HEK293T (cell line): ENCODE measurements at regions not wholly inside any gene's neighbourhood (a gene's known extent, or its start where the extent isn't known, plus 50 kb on each side); places are given as distances from the start of the nearest gene placed in this dataset.

Source experiments
- ARNT ChIP-seq: fragments of 450-650 bp; IDR thresholded peaks from 2 replicates; pipeline ENCODE4 v1.6.1; 2017; ENCODE audit warnings: mild to moderate bottlenecking
- BHLHE40 ChIP-seq: fragments of 450-650 bp; IDR thresholded peaks from 2 replicates; pipeline ENCODE4 v1.6.1; 2016; ENCODE audit warnings: mild to moderate bottlenecking, moderate library complexity, borderline replicate concordance
- CTBP1 ChIP-seq: fragments of 450-650 bp; IDR thresholded peaks from 2 replicates; pipeline ENCODE4 v1.6.1; 2016; ENCODE audit warnings: borderline replicate concordance
- ELF4 ChIP-seq: fragments of 450-650 bp; IDR thresholded peaks from 2 replicates; pipeline ENCODE4 v1.6.1; 2017; ENCODE audit warnings: antibody characterized with exemption
- FOXK2 ChIP-seq: fragments of 450-650 bp; IDR thresholded peaks from 2 replicates; pipeline ENCODE4 v1.6.1; 2016; ENCODE audit warnings: mild to moderate bottlenecking
- NFRKB ChIP-seq: fragments of 450-650 bp; IDR thresholded peaks from 2 replicates; pipeline ENCODE4 v1.6.1; 2016; ENCODE audit warnings: mild to moderate bottlenecking, moderate library complexity
- SUZ12 ChIP-seq: fragments of 450-650 bp; IDR thresholded peaks from 2 replicates; pipeline ENCODE4 v1.6.1; 2016; ENCODE audit warnings: mild to moderate bottlenecking
- TARDBP ChIP-seq: fragments of 450-650 bp; IDR thresholded peaks from 2 replicates; pipeline ENCODE4 v1.6.1; 2016

- TF ChIP-seq SUZ12 (no peak), BHLHE40 (no peak), NFRKB (no peak), ELF4 (no peak), FOXK2 (no peak), CTBP1 (no peak), TARDBP (no peak), ARNT (no peak)
These were observed 645.0 kb downstream of the EFNB2 start for GRCh38 chr13:105890509-105890908.
